NT2/D1 (cell line): ENCODE measurements at regions not wholly inside any gene's neighbourhood (a gene's known extent, or its start where the extent isn't known, plus 50 kb on each side); places are given as distances from the start of the nearest gene placed in this dataset.

Experiments used
- DNase-seq: peaks from one replicate; pipeline ENCODE4 v3.0.0-alpha.2; 2011; ENCODE audit warnings: low read depth, low spot score
- H3K27me3 ChIP-seq: 2 replicates; pipeline ENCODE4 v1.6.0; 2011; ENCODE audit warnings: mild to moderate bottlenecking; ENCODE audit not compliant: insufficient read length, insufficient read depth
- H3K36me3 ChIP-seq: 2 replicates; pipeline ENCODE4 v1.6.1; 2011; ENCODE audit warnings: mild to moderate bottlenecking, low read length, mixed read lengths; ENCODE audit not compliant: insufficient read depth, insufficient read length
- H3K4me1 ChIP-seq: 2 replicates; pipeline ENCODE4 v1.5.1; 2011; ENCODE audit not compliant: insufficient read depth, insufficient read length
- H3K4me3 ChIP-seq: 2 replicates; pipeline ENCODE4 v1.5.1; 2011; ENCODE audit warnings: low read depth; ENCODE audit not compliant: insufficient read length
- H3K9ac ChIP-seq: 2 replicates; pipeline ENCODE4 v1.6.0; 2011; ENCODE audit warnings: low read depth; ENCODE audit not compliant: insufficient read length
- H3K9me3 ChIP-seq: 2 replicates; pipeline ENCODE4 v1.5.1; 2011; ENCODE audit warnings: mild to moderate bottlenecking, low read length; ENCODE audit not compliant: insufficient read depth
- SUZ12 ChIP-seq: IDR thresholded peaks from 2 replicates; pipeline ENCODE4 v1.6.1; 2011; ENCODE audit not compliant: insufficient read length, insufficient read depth; ENCODE audit errors: extremely low read depth
- YY1 ChIP-seq: IDR thresholded peaks from 2 replicates; pipeline ENCODE4 v1.6.1; 2011; ENCODE audit not compliant: insufficient read length, insufficient read depth
- ZNF274 ChIP-seq: IDR thresholded peaks from 2 replicates; pipeline ENCODE4 v1.6.1; 2011; ENCODE audit warnings: mild to moderate bottlenecking, low read depth, low read length

GRCh38 chr5:124315741-124316415 is 430.6 kb downstream of the ZNF608 start:
- H3K4me3 ChIP-seq, result no peak overlapping the region
- H3K9me3 ChIP-seq, result 0 out of 2 replicates have a peak, but pooled peaks cover 5% of the 10 kb centered on the region
- H3K27me3 ChIP-seq, result no peaks in the 10 kb centered on the region
- no peak overlapping the region for H3K9ac ChIP-seq
- no peaks in the 10 kb centered on the region for H3K4me1 ChIP-seq
- TF ChIP-seq SUZ12 (no peak), YY1 (no peak), ZNF274 (no peak)
- no peak for DNase-seq
- H3K36me3 ChIP-seq, result no peaks in the 10 kb centered on the region

DNA sequence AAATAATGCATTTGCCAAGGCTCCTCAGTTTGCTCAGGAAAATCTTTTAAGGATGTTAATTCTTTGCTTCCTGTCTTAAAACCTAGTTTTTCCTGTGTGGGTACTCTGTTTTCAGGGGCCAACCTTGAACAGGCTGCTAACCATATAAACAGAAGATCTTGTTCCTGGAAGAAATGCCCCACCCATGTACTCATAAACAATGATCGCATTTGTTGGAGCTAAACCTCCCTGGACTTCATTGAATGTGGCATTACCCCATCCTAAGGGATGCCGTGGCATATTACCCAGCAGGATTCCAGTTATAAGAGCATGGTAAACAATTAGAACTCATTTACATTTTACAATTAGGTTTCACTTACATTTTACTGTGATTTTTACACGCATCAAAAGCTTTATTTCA is 436.0 kb downstream of the ZNF608 start:
- Histone ChIP-seq H3K4me3 (no peak overlapping the region), H3K4me1 (peaks cover 5% of the 10 kb centered on the region), H3K27me3 (no peaks in the 10 kb centered on the region), H3K36me3 (no peaks in the 10 kb centered on the region), H3K9me3 (no peaks in the 10 kb centered on the region), H3K9ac (no peak overlapping the region)
- TF ChIP-seq SUZ12 (no peak), YY1 (no peak), ZNF274 (no peak)
- DNase-seq, result no peak

DNA sequence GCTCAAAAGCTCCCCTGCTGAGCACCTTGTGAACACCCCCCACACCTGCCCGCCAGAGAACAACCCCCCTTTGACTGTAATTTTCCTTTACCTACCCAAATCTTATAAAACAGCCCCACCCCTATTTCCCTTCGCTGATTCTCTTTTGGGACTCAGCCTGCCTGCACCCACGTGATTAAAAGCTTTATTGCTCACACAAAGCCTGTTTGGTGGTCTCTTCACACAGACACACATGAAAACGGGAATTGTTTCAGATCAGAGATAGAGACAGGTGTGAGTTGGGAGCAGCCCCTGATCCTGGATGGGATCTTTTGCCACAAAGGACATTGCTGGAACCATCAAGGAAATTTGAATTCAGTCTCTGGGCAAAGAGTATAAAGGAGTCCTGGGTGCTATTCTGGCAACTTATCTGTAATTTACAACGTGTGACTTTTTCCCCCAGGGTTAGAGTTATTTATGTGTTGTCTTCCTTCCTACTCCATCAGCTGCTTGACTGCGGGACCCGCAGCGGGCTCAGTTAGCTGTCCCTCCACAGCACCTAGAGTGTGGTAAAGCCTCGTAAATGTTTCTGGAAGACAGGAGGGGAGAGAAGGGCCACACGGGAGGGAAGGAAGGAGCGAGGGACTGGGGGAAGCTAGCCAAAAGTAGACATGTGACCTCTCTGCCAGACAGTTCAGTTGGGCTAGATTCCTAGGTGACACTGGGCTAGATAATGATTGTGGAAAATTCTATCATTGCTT is 437.0 kb downstream of the ZNF608 start:
- Histone ChIP-seq H3K36me3 (no peaks in the 10 kb centered on the region), H3K4me3 (no peak overlapping the region), H3K4me1 (peaks cover 5% of the 10 kb centered on the region), H3K27me3 (no peaks in the 10 kb centered on the region), H3K9me3 (no peaks in the 10 kb centered on the region), H3K9ac (no peak overlapping the region)
- DNase-seq, result no peak
- TF ChIP-seq SUZ12, result no peak
- no peak for TF ChIP-seq YY1
- no peak for TF ChIP-seq ZNF274

GRCh38 chr5:124303366-124303765 is 443.1 kb downstream of the ZNF608 start:
- Histone ChIP-seq H3K9me3 (no peaks in the 10 kb centered on the region), H3K4me3 (no peak overlapping the region), H3K9ac (no peak overlapping the region), H3K27me3 (no peaks in the 10 kb centered on the region), H3K4me1 (no peaks in the 10 kb centered on the region), H3K36me3 (no peaks in the 10 kb centered on the region)
- DNase-seq, result no peak
- TF ChIP-seq ZNF274 (no peak), SUZ12 (no peak), YY1 (no peak)

DNA sequence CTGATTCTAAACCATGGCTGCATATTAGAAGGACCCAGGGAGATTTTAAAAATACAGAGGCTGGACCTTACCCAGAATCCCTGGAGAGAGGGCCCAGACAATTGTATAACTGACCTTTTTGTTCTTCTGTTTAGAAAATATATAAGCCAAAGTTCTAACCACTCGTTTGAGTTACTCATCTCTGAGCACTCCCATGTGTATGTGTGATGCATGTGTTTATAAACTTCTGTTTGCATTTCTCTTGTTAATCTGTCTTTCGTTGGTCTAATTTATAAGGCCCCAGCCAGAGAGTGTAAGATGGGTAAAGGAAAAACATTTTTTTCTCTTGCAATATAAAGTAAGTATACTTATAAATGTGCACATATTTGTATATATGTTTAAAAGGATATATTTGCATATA is 443.9 kb downstream of the ZNF608 start:
- no peaks in the 10 kb centered on the region for H3K4me1 ChIP-seq
- H3K4me3 ChIP-seq, result no peak overlapping the region
- no peaks in the 10 kb centered on the region for H3K36me3 ChIP-seq
- no peaks in the 10 kb centered on the region for H3K27me3 ChIP-seq
- no peak for TF ChIP-seq ZNF274
- TF ChIP-seq SUZ12, result no peak
- TF ChIP-seq YY1, result no peak
- no peak overlapping the region for H3K9ac ChIP-seq
- DNase-seq, result no peak
- H3K9me3 ChIP-seq, result no peaks in the 10 kb centered on the region

- H3K9me3 ChIP-seq, result no peaks in the 10 kb centered on the region
These were observed 444.6 kb downstream of the ZNF608 start for GRCh38 chr5:124301850-124302249.

More at GRCh38 chr5:124301850-124302249, 444.6 kb downstream of the ZNF608 start:
- Histone ChIP-seq H3K36me3 (no peaks in the 10 kb centered on the region), H3K4me1 (no peaks in the 10 kb centered on the region), H3K27me3 (no peaks in the 10 kb centered on the region), H3K9ac (no peak overlapping the region), H3K4me3 (no peak overlapping the region)
- DNase-seq, result no peak
- TF ChIP-seq YY1 (no peak), SUZ12 (no peak), ZNF274 (no peak)
